Naive B cell (primary cell): ENCODE measurements at regions not wholly inside any gene's neighbourhood (a gene's known extent, or its start where the extent isn't known, plus 50 kb on each side); places are given as distances from the start of the nearest gene placed in this dataset.

Source experiments
- ATAC-seq, 2 donors: fragments of 150-1000 bp; cut with Tn5 transposase; 2 replicates each; pipeline ENCODE4 v1.10.0; 2021; ENCODE audit warnings: low read depth in 2 of 2, mild to moderate bottlenecking in 2 of 2, moderate library complexity in 2 of 2
- DNase-seq: peaks from one replicate; pipeline ENCODE4 v3.0.0; 2022
- H3K27ac Mint-ChIP-seq, 6 donors: one replicate each; pipeline ENCODE4 v1.8.0; 2020 to 2022; ENCODE audit warnings: mild to moderate bottlenecking in 6 of 6, mixed read lengths in 6 of 6, moderate library complexity in 5 of 6, inconsistent platforms in 2 of 6
- H3K27me3 Mint-ChIP-seq, 3 donors: one replicate each; pipeline ENCODE4 v1.8.0; 2021 to 2022; ENCODE audit warnings: mixed read lengths in 3 of 3, mild to moderate bottlenecking in 1 of 3
- H3K36me3 Mint-ChIP-seq, 2 donors: one replicate each; pipeline ENCODE4 v1.8.0; 2020 to 2022; ENCODE audit warnings: mixed read lengths in 2 of 2, inconsistent platforms in 1 of 2, mild to moderate bottlenecking in 1 of 2
- H3K4me1 Mint-ChIP-seq, 3 donors: one replicate each; pipeline ENCODE4 v1.8.0; 2020 to 2022; ENCODE audit warnings: mixed read lengths in 3 of 3, inconsistent platforms in 1 of 3, mild to moderate bottlenecking in 1 of 3, moderate library complexity in 1 of 3
- H3K4me3 Mint-ChIP-seq, 8 donors: one replicate each; pipeline ENCODE4 v1.8.0; 2020 to 2022; ENCODE audit warnings: mild to moderate bottlenecking in 8 of 8, mixed read lengths in 8 of 8, moderate library complexity in 8 of 8, inconsistent platforms in 2 of 8
- H3K9me3 Mint-ChIP-seq, 7 donors: one replicate each; pipeline ENCODE4 v1.8.0; 2020 to 2022; ENCODE audit warnings: mixed read lengths in 7 of 7, mild to moderate bottlenecking in 5 of 7, inconsistent platforms in 2 of 7, moderate library complexity in 1 of 7

GRCh38 chr13:85405316-85405897 is 393.8 kb downstream of the SLITRK6 start:
- peaks cover 0 to 5% (median 0%) of the 10 kb centered on the region in 7 donors for H3K9me3 Mint-ChIP-seq
- H3K27ac Mint-ChIP-seq = no peak overlapping the region
- H3K36me3 Mint-ChIP-seq = no peaks in the 10 kb centered on the region
- DNase-seq = no peak
- H3K4me1 Mint-ChIP-seq = no peaks in the 10 kb centered on the region
- H3K27me3 Mint-ChIP-seq = no peaks in the 10 kb centered on the region
- H3K4me3 Mint-ChIP-seq = no peak overlapping the region
- no peak for ATAC-seq

GRCh38 chr13:85386424-85386823 is 412.8 kb downstream of the SLITRK6 start:
- Mint-ChIP-seq H3K4me3 (no peak overlapping the region), H3K27ac (no peak overlapping the region), H3K27me3 (no peaks in the 10 kb centered on the region), H3K36me3 (no peaks in the 10 kb centered on the region), H3K4me1 (peaks cover 0 to 11% (median 7%) of the 10 kb centered on the region in 3 donors), H3K9me3 (peaks cover 0 to 9% (median 3%) of the 10 kb centered on the region in 7 donors)
- no peak for DNase-seq
- ATAC-seq = peak in 1 of 2 donors; percentile 41

GRCh38 chr13:85383291-85383690 is 415.9 kb downstream of the SLITRK6 start:
- Mint-ChIP-seq H3K27me3 (no peaks in the 10 kb centered on the region), H3K9me3 (peaks cover 0 to 3% (median 0%) of the 10 kb centered on the region in 7 donors), H3K4me3 (no peak overlapping the region)

GRCh38 chr13:85381082-85381481 is 418.1 kb downstream of the SLITRK6 start:
- Mint-ChIP-seq H3K27ac (peak overlapping the region in 1 of 6 donors; percentile 63), H3K4me1 (peaks cover 5 to 18% (median 9%) of the 10 kb centered on the region in 3 donors), H3K27me3 (no peaks in the 10 kb centered on the region), H3K9me3 (peaks cover 0 to 1% (median 0%) of the 10 kb centered on the region in 7 donors), H3K36me3 (no peaks in the 10 kb centered on the region), H3K4me3 (no peak overlapping the region)
- ATAC-seq (no peak), DNase-seq (no peak)

More at GRCh38 chr13:85383291-85383690, 415.9 kb downstream of the SLITRK6 start:
- ATAC-seq (no peak), DNase-seq (no peak)
- Mint-ChIP-seq H3K4me1 (peaks cover 5 to 18% (median 12%) of the 10 kb centered on the region in 3 donors), H3K27ac (no peak overlapping the region), H3K36me3 (no peaks in the 10 kb centered on the region)

GRCh38 chr13:85379991-85380390 is 419.2 kb downstream of the SLITRK6 start:
- Mint-ChIP-seq H3K4me3 (no peak overlapping the region), H3K27ac (no peak overlapping the region), H3K9me3 (peaks cover 0 to 1% (median 0%) of the 10 kb centered on the region in 7 donors), H3K27me3 (no peaks in the 10 kb centered on the region), H3K4me1 (peaks cover 5 to 12% (median 9%) of the 10 kb centered on the region in 3 donors), H3K36me3 (no peaks in the 10 kb centered on the region)
- ATAC-seq (no peak), DNase-seq (no peak)

- no peak for DNase-seq
- Mint-ChIP-seq H3K36me3 (no peaks in the 10 kb centered on the region), H3K4me1 (peaks cover 5 to 12% (median 9%) of the 10 kb centered on the region in 3 donors), H3K4me3 (no peak overlapping the region), H3K27ac (no peak overlapping the region), H3K27me3 (no peaks in the 10 kb centered on the region), H3K9me3 (peaks cover 0 to 1% (median 0%) of the 10 kb centered on the region in 7 donors)
- no peak for ATAC-seq
Observed at GRCh38 chr13:85379433-85379832, 419.8 kb downstream of the SLITRK6 start.

GRCh38 chr13:85377783-85378182 is 421.4 kb downstream of the SLITRK6 start:
- DNase-seq (no peak), ATAC-seq (no peak)
- Mint-ChIP-seq H3K27ac (no peak overlapping the region), H3K27me3 (no peaks in the 10 kb centered on the region), H3K4me3 (no peak overlapping the region), H3K36me3 (no peaks in the 10 kb centered on the region), H3K9me3 (peaks cover 0 to 1% (median 0%) of the 10 kb centered on the region in 7 donors), H3K4me1 (peaks cover 5 to 8% (median 5%) of the 10 kb centered on the region in 3 donors)

- no peaks in the 10 kb centered on the region for H3K36me3 Mint-ChIP-seq
- peaks cover 0 to 4% (median 0%) of the 10 kb centered on the region in 7 donors for H3K9me3 Mint-ChIP-seq
- no peak overlapping the region for H3K27ac Mint-ChIP-seq
- no peak overlapping the region for H3K4me3 Mint-ChIP-seq
- DNase-seq = no peak
- no peaks in the 10 kb centered on the region for H3K4me1 Mint-ChIP-seq
- no peak for ATAC-seq
- H3K27me3 Mint-ChIP-seq = no peaks in the 10 kb centered on the region
Observed at GRCh38 chr13:85373322-85373721, 425.9 kb downstream of the SLITRK6 start.

- ATAC-seq = no peak
- no peaks in the 10 kb centered on the region for H3K27me3 Mint-ChIP-seq
- no peak overlapping the region for H3K27ac Mint-ChIP-seq
- H3K4me1 Mint-ChIP-seq = no peaks in the 10 kb centered on the region
- no peaks in the 10 kb centered on the region for H3K36me3 Mint-ChIP-seq
- H3K9me3 Mint-ChIP-seq = peaks cover 0 to 4% (median 0%) of the 10 kb centered on the region in 7 donors
- DNase-seq = no peak
- no peak overlapping the region for H3K4me3 Mint-ChIP-seq
Observed at GRCh38 chr13:85371254-85371653, 428.0 kb downstream of the SLITRK6 start.

GRCh38 chr13:85368686-85369085 is 430.5 kb downstream of the SLITRK6 start:
- Mint-ChIP-seq H3K27me3 (no peaks in the 10 kb centered on the region), H3K4me1 (no peaks in the 10 kb centered on the region), H3K36me3 (no peaks in the 10 kb centered on the region), H3K27ac (no peak overlapping the region), H3K4me3 (no peak overlapping the region), H3K9me3 (peaks cover 0 to 4% (median 3%) of the 10 kb centered on the region in 7 donors)
- ATAC-seq (no peak), DNase-seq (no peak)

- Mint-ChIP-seq H3K9me3 (peaks cover 0 to 4% (median 3%) of the 10 kb centered on the region in 7 donors), H3K4me1 (no peaks in the 10 kb centered on the region), H3K27ac (no peak overlapping the region), H3K27me3 (no peaks in the 10 kb centered on the region), H3K4me3 (no peak overlapping the region), H3K36me3 (no peaks in the 10 kb centered on the region)
- DNase-seq = no peak
- ATAC-seq = no peak
Observed at GRCh38 chr13:85367887-85368286, 431.3 kb downstream of the SLITRK6 start.

GRCh38 chr13:85366759-85367417 is 432.3 kb downstream of the SLITRK6 start:
- Mint-ChIP-seq H3K27me3 (no peaks in the 10 kb centered on the region), H3K4me1 (no peaks in the 10 kb centered on the region), H3K9me3 (peaks cover 0 to 4% (median 3%) of the 10 kb centered on the region in 7 donors), H3K27ac (no peak overlapping the region), H3K4me3 (no peak overlapping the region), H3K36me3 (no peaks in the 10 kb centered on the region)
- no peak for DNase-seq
- no peak for ATAC-seq

- DNase-seq (no peak), ATAC-seq (no peak)
- no peak overlapping the region for H3K4me3 Mint-ChIP-seq
- no peak overlapping the region for H3K27ac Mint-ChIP-seq
- no peaks in the 10 kb centered on the region for H3K4me1 Mint-ChIP-seq
- no peaks in the 10 kb centered on the region for H3K36me3 Mint-ChIP-seq
- H3K9me3 Mint-ChIP-seq = peaks cover 0 to 4% (median 3%) of the 10 kb centered on the region in 7 donors
- no peaks in the 10 kb centered on the region for H3K27me3 Mint-ChIP-seq
Observed at GRCh38 chr13:85363504-85363903, 435.7 kb downstream of the SLITRK6 start.

GRCh38 chr13:85362980-85363379 is 436.2 kb downstream of the SLITRK6 start:
- Mint-ChIP-seq H3K27ac (no peak overlapping the region), H3K27me3 (no peaks in the 10 kb centered on the region), H3K4me3 (no peak overlapping the region), H3K9me3 (peaks cover 0 to 8% (median 3%) of the 10 kb centered on the region in 7 donors), H3K4me1 (no peaks in the 10 kb centered on the region), H3K36me3 (no peaks in the 10 kb centered on the region)
- ATAC-seq = no peak
- DNase-seq = no peak
